GM21717 (cell line): ENCODE measurements at regions not wholly inside any gene's neighbourhood (a gene's known extent, or its start where the extent isn't known, plus 50 kb on each side); places are given as distances from the start of the nearest gene placed in this dataset.
"Not testable (repeated sequence)": the region's sequence is repeated elsewhere in the genome, so short reads cannot be mapped to it uniquely, and the experiment has no call there.

ENCODE experiments used
- ATAC-seq: cut with Tn5 transposase; IDR thresholded peaks from one replicate; pipeline ENCODE4 v1.9.1; 2021; ENCODE audit warnings: mild to moderate bottlenecking, moderate library complexity; ENCODE audit not compliant: unreplicated experiment

DNA sequence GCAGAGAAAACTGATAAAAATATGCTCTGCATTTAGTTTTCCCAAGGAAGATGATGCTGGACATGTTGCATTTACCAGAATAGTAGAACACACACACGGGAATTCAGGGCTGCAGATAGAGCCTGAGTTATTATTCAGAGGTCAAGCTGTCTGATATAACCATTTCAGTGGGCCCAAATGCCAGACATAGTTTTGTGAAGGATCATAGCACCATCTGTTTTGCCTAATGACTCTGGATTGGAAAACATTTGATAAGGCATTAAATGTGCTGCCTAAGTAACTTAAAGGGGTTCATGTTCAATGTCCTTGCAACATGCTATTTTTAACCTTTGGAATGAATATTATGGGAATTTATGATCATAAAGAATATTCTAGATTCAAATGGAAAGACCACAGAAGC lies 666.2 kb downstream of the PRIM2 start:
- ATAC-seq, result not testable (repeated sequence)

DNA sequence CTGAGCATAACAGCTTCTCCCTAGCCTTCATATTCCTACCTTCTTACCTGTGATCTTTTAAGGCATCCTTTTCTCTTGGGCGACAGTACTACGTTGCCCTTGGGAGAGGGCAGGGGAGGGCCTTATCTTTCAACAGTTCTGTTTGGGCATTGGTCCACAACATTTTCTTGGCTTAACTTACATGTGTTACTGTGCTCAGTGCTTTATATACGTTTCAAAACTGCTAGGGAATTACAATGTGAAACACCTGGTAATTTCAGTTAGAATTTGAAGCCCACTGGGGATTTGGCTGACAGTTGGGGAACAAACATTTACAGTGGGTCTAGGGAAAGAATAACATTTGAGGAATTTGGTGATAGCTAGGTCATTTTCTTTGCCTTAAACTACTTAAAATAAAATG lies 667.1 kb downstream of the PRIM2 start:
- ATAC-seq, result not testable (repeated sequence)

GRCh38 chr6:57985734-57986133 lies 668.3 kb downstream of the PRIM2 start:
- ATAC-seq, result not testable (repeated sequence)

GRCh38 chr6:57986584-57986983 lies 669.2 kb downstream of the PRIM2 start:
- peak; percentile 99 for ATAC-seq

DNA sequence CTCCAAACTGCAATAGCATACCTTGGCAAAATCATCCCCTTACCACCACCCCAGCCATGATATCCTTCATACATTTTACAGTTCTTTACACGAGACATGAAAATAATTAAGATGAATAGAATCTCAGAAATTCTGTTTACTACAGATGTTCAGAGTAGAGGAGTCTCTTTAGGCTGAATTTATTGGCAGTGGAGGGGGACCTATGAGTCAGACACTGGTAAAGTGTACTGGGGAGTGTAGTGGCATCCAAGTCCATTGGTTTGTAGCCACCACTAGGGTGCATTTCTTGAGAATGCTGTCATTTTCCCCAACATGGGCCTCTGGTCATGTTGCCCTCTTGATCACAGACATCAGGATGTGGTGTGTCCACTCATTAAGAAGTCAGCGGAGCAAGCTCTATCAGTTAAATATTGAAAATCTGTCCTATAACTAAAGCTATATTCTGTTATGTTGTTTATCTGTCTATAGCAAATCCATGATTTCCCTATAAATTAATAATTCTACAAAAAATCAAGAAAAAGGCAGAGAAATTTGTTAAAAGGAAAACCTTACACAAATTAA lies 672.2 kb downstream of the PRIM2 start:
- not testable (repeated sequence) for ATAC-seq

DNA sequence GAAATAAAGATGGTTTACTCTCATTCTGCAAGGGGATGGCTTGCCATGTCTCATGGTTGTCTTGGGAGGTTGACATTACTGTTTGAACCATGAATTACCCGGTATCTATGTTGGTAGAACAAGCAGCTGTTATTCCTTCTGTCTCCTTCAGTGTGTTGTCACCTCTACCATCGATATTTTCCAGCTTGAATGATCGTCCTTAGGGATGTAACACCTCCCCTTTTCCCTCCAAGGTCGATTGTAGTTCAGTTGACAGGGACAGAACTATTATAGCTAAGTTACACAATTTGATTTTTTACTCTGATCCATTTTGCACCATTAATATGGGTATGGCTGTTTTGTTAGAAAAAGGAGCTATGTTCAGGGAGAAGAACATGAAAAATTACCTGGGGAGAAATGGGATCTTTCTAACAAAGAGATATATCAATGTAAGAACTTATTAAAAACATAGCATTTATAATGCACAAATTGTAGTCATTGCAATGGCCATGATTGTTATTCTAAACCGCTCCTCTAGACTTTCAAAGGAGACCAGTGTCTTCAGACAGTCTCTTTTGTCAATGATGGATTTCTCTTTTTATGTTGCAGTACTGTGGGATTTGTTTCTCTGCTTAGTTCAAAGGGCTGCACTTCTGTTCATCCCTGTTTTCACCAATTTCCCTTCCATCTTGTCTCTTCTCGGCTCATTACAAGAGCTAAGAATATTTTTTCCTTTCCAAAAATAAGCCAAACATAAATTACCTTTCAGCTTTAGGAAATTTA lies 681.6 kb downstream of the PRIM2 start:
- not testable (repeated sequence) for ATAC-seq

- not testable (repeated sequence) for ATAC-seq
Measured at GRCh38 chr6:58000233-58000632, 682.8 kb downstream of the PRIM2 start.

DNA sequence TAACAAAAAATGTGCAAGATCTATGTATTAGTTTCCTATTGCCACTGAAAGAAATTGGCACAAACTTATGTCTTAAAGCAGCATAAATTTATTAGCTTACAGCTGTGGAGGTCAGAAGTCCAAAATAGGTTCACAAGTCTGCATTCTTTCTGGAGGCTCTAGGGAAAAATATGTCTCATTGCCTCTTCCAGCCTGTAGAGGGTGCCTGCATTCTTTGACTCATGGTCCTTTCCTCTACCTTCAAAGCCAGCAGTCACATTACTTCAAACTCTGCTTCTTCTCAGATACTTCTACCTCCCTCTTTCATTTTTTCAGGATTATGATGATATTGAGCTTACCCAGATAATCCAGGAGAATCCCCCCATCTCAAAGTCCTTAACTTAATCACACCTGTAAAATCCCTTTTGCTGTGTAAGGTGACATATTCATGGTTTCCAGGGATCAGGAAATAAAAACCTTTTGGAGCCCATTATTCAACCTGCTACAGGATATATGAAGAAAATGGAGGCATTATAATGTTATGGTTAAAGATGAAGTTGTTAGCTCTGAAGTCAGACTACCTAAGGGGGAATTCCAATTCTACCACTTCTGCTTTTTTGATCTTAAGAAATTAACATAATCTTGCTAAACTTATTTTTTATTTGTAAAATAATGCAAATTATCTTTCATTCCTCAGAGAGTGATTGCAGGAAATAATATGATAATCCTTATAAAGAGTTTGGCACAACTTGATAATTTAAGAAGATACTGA lies 686.2 kb downstream of the PRIM2 start:
- not testable (repeated sequence) for ATAC-seq

GRCh38 chr6:58007334-58008000 lies 690.0 kb downstream of the PRIM2 start:
- ATAC-seq, result not testable (repeated sequence)

DNA sequence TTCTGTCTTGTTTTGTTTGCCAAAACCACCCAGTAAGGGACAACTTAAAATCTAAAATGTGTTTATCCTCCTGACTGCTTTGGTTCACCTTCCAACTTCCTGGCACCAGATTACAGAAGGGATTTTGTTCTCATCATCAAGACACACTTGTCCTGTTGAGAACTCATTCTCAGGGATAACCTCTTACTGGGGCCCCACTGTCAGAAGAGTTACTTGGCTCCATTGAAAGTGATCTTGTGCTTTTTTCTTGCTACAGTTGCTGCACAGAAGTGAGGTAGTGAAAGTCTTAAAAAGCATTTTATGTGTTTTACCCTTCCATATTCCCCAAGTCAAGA lies 690.5 kb downstream of the PRIM2 start:
- not testable (repeated sequence) for ATAC-seq

GRCh38 chr6:58011954-58012600 lies 694.6 kb downstream of the PRIM2 start:
- not testable (repeated sequence) for ATAC-seq

- not testable (repeated sequence) for ATAC-seq
Measured at GRCh38 chr6:58016614-58017013, 699.2 kb downstream of the PRIM2 start.

- ATAC-seq, result not testable (repeated sequence)
Measured at GRCh38 chr6:58028188-58028587, 710.8 kb downstream of the PRIM2 start.

GRCh38 chr6:58038213-58038612 lies 720.8 kb downstream of the PRIM2 start:
- not testable (repeated sequence) for ATAC-seq

GRCh38 chr6:58046584-58046983 lies 729.2 kb downstream of the PRIM2 start:
- ATAC-seq, result not testable (repeated sequence)

DNA sequence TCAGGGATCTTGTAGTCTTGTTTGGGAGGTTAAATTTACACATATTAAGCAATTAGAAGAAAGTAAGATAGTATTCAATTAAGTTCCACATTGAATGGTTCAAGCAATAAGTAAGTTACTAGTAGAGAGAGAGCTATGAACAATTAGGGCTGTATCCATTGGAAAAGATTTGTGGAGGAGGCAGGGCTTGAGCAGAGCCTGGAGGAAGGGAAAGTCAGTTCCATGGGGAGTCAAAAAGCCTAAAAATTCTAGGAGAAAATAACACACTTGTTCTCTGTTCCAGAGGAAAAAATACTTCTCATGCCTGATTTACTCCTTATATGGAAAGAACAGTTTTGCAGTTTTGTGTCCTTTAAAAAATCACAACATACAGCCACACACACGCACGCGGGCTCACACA lies 730.0 kb downstream of the PRIM2 start:
- ATAC-seq, result not testable (repeated sequence)

DNA sequence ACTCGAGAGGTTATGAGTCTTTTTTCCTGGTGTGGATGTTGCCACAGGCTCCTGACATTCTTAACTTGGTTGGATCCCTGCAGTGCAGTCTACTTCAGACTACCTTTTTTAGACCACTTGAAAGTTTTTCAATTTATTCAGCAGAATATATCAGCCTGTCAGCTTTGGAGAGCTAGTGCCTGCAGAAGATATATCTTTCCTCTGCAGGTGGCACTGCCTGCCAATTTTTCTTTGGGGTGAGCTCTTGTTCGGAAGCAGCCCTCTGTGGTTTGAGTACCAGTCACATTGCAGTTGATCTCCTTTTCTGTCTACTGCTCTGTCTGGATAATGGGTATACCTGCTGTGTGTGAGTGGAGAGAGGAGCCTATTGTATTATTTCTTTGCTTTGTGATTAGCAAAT lies 730.4 kb downstream of the PRIM2 start:
- not testable (repeated sequence) for ATAC-seq

DNA sequence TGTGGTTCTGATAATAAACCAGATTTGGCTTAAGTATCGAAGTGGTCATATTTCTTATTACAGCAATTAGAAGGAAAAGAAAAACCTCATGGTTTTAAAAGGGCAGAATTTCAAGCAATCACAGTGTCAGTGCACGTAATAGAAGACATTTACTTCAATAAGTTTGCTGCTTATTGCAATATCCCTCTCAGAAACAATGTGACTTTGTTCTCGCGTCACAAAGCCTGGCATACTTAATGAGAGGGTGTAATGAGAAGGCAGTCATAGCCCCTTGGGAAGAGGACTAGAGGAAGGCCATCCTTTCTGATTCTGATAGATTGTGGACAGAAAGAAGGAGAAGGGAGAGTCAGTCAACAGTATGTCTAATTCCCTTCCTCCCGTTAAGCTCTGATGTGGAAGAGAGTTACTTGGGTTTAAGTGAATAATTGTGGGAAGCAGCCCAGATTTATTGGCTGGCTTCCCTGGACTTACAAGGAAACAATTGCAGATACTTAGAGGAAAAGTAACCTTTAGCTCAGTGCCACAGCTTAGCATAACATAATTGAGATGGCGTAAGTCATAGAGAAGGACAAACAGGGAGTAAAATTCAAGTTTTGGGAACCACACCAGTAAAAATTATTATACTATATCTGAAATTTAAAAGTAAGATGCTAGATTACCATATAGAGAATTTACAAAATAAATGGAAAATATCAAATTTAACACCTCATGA lies 738.2 kb downstream of the PRIM2 start:
- not testable (repeated sequence) for ATAC-seq

- ATAC-seq, result not testable (repeated sequence)
Measured at GRCh38 chr6:58059701-58060100, 742.3 kb downstream of the PRIM2 start.

- not testable (repeated sequence) for ATAC-seq
Measured at GRCh38 chr6:58063542-58063941, 746.1 kb downstream of the PRIM2 start.
